Left lobe of liver (tissue), 2 donors: ENCODE measurements at regions not wholly inside any gene's neighbourhood (a gene's known extent, or its start where the extent isn't known, plus 50 kb on each side); places are given as distances from the start of the nearest gene placed in this dataset.

ENCODE experiments used
- ATAC-seq: fragments of 200-7000 bp; cut with Tn5 transposase; one replicate; pipeline ENCODE4 v1.9.1; 2020; ENCODE audit warnings: mild to moderate bottlenecking, moderate library complexity
- DNase-seq: peaks from one replicate; pipeline ENCODE4 v3.0.0-alpha.2; 2020; ENCODE audit warnings: low spot score
- donor health status: DM: no; HTN: no; CAD: no; lungs with moderate emphysema.
- donor health status: DM: no; HTN: yes; CAD: no.

GRCh38 chr7:41058986-41059741 is 643.7 kb downstream of the INHBA start:
- ATAC-seq (peak; percentile 74), DNase-seq (no peak)

- DNase-seq, result peak; percentile 59
- ATAC-seq, result peak; percentile 91
Observed at GRCh38 chr7:41054960-41055661, 647.8 kb downstream of the INHBA start.

GRCh38 chr7:41053820-41054219 is 649.1 kb downstream of the INHBA start:
- ATAC-seq (no peak), DNase-seq (no peak)

GRCh38 chr7:41052736-41053135 is 650.2 kb downstream of the INHBA start:
- no peak for DNase-seq
- no peak for ATAC-seq

GRCh38 chr7:41052201-41052600 is 650.7 kb downstream of the INHBA start:
- DNase-seq, result no peak
- no peak for ATAC-seq

GRCh38 chr7:41051535-41051934 is 651.4 kb downstream of the INHBA start:
- no peak for DNase-seq
- no peak for ATAC-seq

- ATAC-seq (no peak), DNase-seq (no peak)
Observed at GRCh38 chr7:41051062-41051461, 651.8 kb downstream of the INHBA start.

- ATAC-seq (no peak), DNase-seq (no peak)
Observed at GRCh38 chr7:41048771-41049170, 654.1 kb downstream of the INHBA start.

- ATAC-seq (no peak), DNase-seq (no peak)
Observed at GRCh38 chr7:41047789-41048191, 655.1 kb downstream of the INHBA start.

GRCh38 chr7:41047211-41047610 is 655.7 kb downstream of the INHBA start:
- no peak for ATAC-seq
- DNase-seq, result no peak

GRCh38 chr7:41046776-41047175 is 656.1 kb downstream of the INHBA start:
- no peak for DNase-seq
- ATAC-seq, result no peak

- no peak for DNase-seq
Observed at GRCh38 chr7:41046221-41046761, 656.6 kb downstream of the INHBA start.

GRCh38 chr7:41045556-41046123 is 657.2 kb downstream of the INHBA start:
- DNase-seq, result peak; percentile 87
- ATAC-seq, result peak; percentile 100

More at GRCh38 chr7:41046221-41046761, 656.6 kb downstream of the INHBA start:
- ATAC-seq, result no peak

GRCh38 chr7:41039981-41040380 is 662.9 kb downstream of the INHBA start:
- DNase-seq (no peak), ATAC-seq (no peak)

GRCh38 chr7:41039386-41039953 is 663.4 kb downstream of the INHBA start:
- no peak for DNase-seq
- no peak for ATAC-seq

- DNase-seq, result no peak
- no peak for ATAC-seq
Observed at GRCh38 chr7:41038211-41038610, 664.7 kb downstream of the INHBA start.

- no peak for ATAC-seq
- no peak for DNase-seq
Observed at GRCh38 chr7:41037691-41038090, 665.2 kb downstream of the INHBA start.

GRCh38 chr7:41035794-41036193 is 667.1 kb downstream of the INHBA start:
- ATAC-seq (no peak), DNase-seq (no peak)

GRCh38 chr7:41033500-41033899 is 669.4 kb downstream of the INHBA start:
- DNase-seq (no peak), ATAC-seq (no peak)

- DNase-seq (no peak), ATAC-seq (no peak)
Observed at GRCh38 chr7:41030673-41031072, 672.2 kb downstream of the INHBA start.

- no peak for ATAC-seq
- no peak for DNase-seq
Observed at GRCh38 chr7:41029072-41029499, 673.8 kb downstream of the INHBA start.
